Breast epithelium (tissue), 3 donors: ENCODE measurements at regions not wholly inside any gene's neighbourhood (a gene's known extent, or its start where the extent isn't known, plus 50 kb on each side); places are given as distances from the start of the nearest gene placed in this dataset.

Experiments used
- CTCF ChIP-seq, 3 donors: fragments of 450-650 bp; IDR thresholded peaks; one replicate each; pipeline ENCODE4 v1.5.1; 2016 to 2017; ENCODE audit warnings: antibody characterized with exemption in 3 of 3, mild to moderate bottlenecking in 3 of 3, moderate library complexity in 3 of 3
- POLR2A ChIP-seq: fragments of 450-650 bp; IDR thresholded peaks from one replicate; pipeline ENCODE4 v1.6.1; 2016; ENCODE audit warnings: antibody characterized with exemption, mild to moderate bottlenecking, moderate library complexity
- POLR2AphosphoS5 ChIP-seq, 3 donors: sonication (generic); formaldehyde crosslinking; IDR thresholded peaks; one replicate each; pipeline ENCODE4 v1.6.1; 2017; ENCODE audit warnings: antibody characterized with exemption in 3 of 3

- TF ChIP-seq CTCF (IDR thresholded peaks at IDR 0.05): no peak
- no peak for TF ChIP-seq POLR2A
- TF ChIP-seq POLR2AphosphoS5 (IDR thresholded peaks at IDR 0.05): no peak
Measured at GRCh38 chr21:16792101-16792500, 720.7 kb upstream of the CXADR start.
